ENCODE measurements at regions not wholly inside any gene's neighbourhood (a gene's known extent, or its start where the extent isn't known, plus 50 kb on each side); places are given as distances from the start of the nearest gene placed in this dataset.

DNA sequence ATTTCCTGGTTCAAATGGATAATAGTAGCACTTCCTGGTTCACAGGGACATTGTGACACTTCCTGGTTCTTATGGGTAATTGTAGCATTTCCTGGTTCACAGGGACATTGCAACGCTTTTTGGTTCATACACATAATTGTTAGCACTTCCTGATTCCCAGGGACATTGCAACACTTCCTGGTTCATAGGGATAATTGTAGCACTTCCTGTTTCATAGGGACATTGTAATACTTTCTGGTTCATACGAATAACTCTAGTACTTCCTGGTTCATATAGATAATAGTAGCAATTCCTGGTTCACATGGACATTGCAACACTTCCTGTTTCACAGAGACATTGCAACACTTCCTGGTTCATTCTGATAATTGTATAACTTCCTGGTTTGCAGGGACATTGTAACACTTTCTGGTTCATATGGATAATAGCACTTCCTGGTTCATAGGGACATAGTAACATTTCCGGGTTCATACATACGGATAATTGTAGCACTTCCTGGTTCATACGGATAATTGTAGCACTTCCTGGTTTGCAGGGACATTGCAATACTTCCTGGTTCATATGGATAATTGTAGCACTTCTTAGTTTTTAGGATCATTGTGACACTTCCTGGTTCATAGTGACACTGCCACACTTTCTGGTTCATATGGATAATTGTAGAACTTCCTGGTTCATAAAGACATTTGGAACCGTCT is 61.6 kb upstream of the CD99 start:
- no peak overlapping the region for H2AFZ ChIP-seq (ENCODE audit: low read length)
- no peaks in the 10 kb centered on the region for H3K9me3 ChIP-seq (ENCODE audit: insufficient read depth in 2 of 2, low read depth in 1 of 2, low read length in 1 of 2)
- no peak overlapping the region for H3K56ac ChIP-seq (replicated peaks; ENCODE audit: insufficient read length, low read depth, low read length)
- H3K9ac ChIP-seq (replicated peaks in 1 of 4; ENCODE audit: extremely low read depth in 1 of 4, low read depth in 3 of 4, low read length in 3 of 4) = no peak overlapping the region
- peaks cover 6 to 50% (median 34%) of the 10 kb centered on the region in 4 experiments; a peak in 7 of 8 replicates for H3K36me3 ChIP-seq (ENCODE audit: control insufficient read depth in 2 of 4, insufficient read depth in 4 of 4, low read length in 3 of 4)
- H3K27ac ChIP-seq (ENCODE audit: low read depth, low read length) = no peak overlapping the region
- H2BK20ac ChIP-seq (ENCODE audit: low read length) = no peak overlapping the region
- 88% methylated on average over 6 of the region's 6 CpGs; no CpG with 5 or more reads in 1 of the 2 experiments for WGBS, 2 experiments (ENCODE audit: extremely low coverage in 1 of 2, insufficient coverage in 1 of 2, insufficient read length in 1 of 2, insufficient replicate concordance in 2 of 2, low coverage in 1 of 2, low lambda C conversion rate in 2 of 2, missing lambda C conversion rate in 1 of 2)
- H3K79me2 ChIP-seq (ENCODE audit: control insufficient read depth in 1 of 2, insufficient read depth in 2 of 2, low read length in 2 of 2) = 0 out of 4 replicates have a peak, but pooled peaks cover 0 to 4% of the 10 kb centered on the region in 2 experiments
- H3K23ac ChIP-seq (ENCODE audit: insufficient read length) = no peak overlapping the region
- no peaks in the 10 kb centered on the region for H4K20me1 ChIP-seq (replicated peaks in 1 of 2; ENCODE audit: control insufficient read depth in 1 of 2, insufficient read depth in 2 of 2, low read length in 2 of 2)
- H2BK15ac ChIP-seq (ENCODE audit: low read length) = no peak overlapping the region
- no peak overlapping the region for H2AK5ac ChIP-seq (ENCODE audit: low read depth, low read length)
- no peak overlapping the region for H4K5ac ChIP-seq (ENCODE audit: insufficient read length, low read depth, low read length)
- no peaks in the 10 kb centered on the region for H3K4me1 ChIP-seq (replicated peaks in 1 of 4; ENCODE audit: control insufficient read depth in 3 of 4, insufficient read depth in 4 of 4, low read length in 3 of 4)
- TF ChIP-seq POLR2AphosphoS5 (IDR thresholded peaks at IDR 0.05; ENCODE audit: low read depth, low read length) = no peak
- TF ChIP-seq EGR1 (IDR thresholded peaks at IDR 0.05; ENCODE audit: borderline replicate concordance, low read depth, low read length) = 0 out of 2 replicates have a peak, but pooled peaks have one; percentile 12
- no peaks in the 10 kb centered on the region for H3K23me2 ChIP-seq (ENCODE audit: low read depth, low read length)
- H2BK5ac ChIP-seq (ENCODE audit: low read depth, low read length) = no peak overlapping the region
- H3K18ac ChIP-seq (ENCODE audit: extremely low read depth, low read length) = no peak overlapping the region
- ChIA-PET POLR2A (ENCODE audit: partially characterized antibody) (no interaction called here), CTCF (ENCODE audit: partially characterized antibody) (no interaction called here)
- no peak overlapping the region for H3K14ac ChIP-seq (ENCODE audit: insufficient read length)
- H4K8ac ChIP-seq (ENCODE audit: extremely low read depth, insufficient read depth, low read length) = no peak overlapping the region
- no peak overlapping the region for H2BK120ac ChIP-seq (replicated peaks; ENCODE audit: low read depth, low read length)
- H3K4me2 ChIP-seq (ENCODE audit: insufficient read depth in 1 of 2, low read depth in 2 of 2, low read length in 2 of 2) = no peak overlapping the region
- no peak for FAIRE-seq
- no peak overlapping the region for H4K91ac ChIP-seq (replicated peaks; ENCODE audit: insufficient read length, low read length)
- H3K79me1 ChIP-seq (ENCODE audit: low read depth, low read length) = peaks cover 6% of the 10 kb centered on the region
- no peak overlapping the region for H2BK12ac ChIP-seq (ENCODE audit: low read depth, low read length)
- no peak overlapping the region for H3K4ac ChIP-seq (replicated peaks; ENCODE audit: insufficient read length, low read depth, low read length)
- no peak for DNase-seq (ENCODE audit: low read depth in 1 of 2, low spot score in 2 of 2)
- no peak overlapping the region for H3K4me3 ChIP-seq (ENCODE audit: extremely low read depth in 1 of 4, insufficient read depth in 2 of 4, low read depth in 3 of 4, low read length in 4 of 4)
- H3K27me3 ChIP-seq (replicated peaks in 1 of 4; ENCODE audit: control insufficient read depth in 3 of 4, extremely low read depth in 1 of 4, insufficient read depth in 3 of 4, low read length in 3 of 4) = no peaks in the 10 kb centered on the region
